HepG2 (cell line): ENCODE measurements at regions not wholly inside any gene's neighbourhood (a gene's known extent, or its start where the extent isn't known, plus 50 kb on each side); places are given as distances from the start of the nearest gene placed in this dataset.

Experiments used
- ATAC-seq: fragments of 200-7000 bp; cut with Tn5 transposase; 3 replicates; pipeline ENCODE4 v1.9.1; 2020; ENCODE audit warnings: mild to moderate bottlenecking, moderate library complexity
- BruUV-seq: library from RNA; stranded (reverse); fragments of 400-500 nt; replicated peaks from 2 replicates; lab custom pipeline; 2021; lab: Mats Ljungman, UMichigan
- CTCF ChIA-PET: fragments of 300-600 bp; formaldehyde crosslinking; extraction: SDS; loops from one replicate; lab custom pipeline; 2021; ENCODE audit warnings: low total read pairs, inconsistent platforms, low intra/inter-chr PET ratio; lab: Yijun Ruan, JAX
- POLR2A ChIA-PET: fragments of 350-600 bp; sonication (Branson Sonifier 250); formaldehyde crosslinking; loops from one replicate; lab custom pipeline; 2020; ENCODE audit warnings: antibody characterized with exemption, inconsistent platforms; lab: Yijun Ruan, JAX
- DNase-seq: peaks from one replicate; pipeline ENCODE4 v3.0.0-alpha.2; 2015; ENCODE audit warnings: low spot score
- FAIRE-seq: peaks from 3 replicates; lab custom pipeline; 2011; peaks lifted over from hg19 to GRCh38; lab: Jason Lieb, UNC
- H2AFZ ChIP-seq: one replicate; pipeline ENCODE4 v1.6.1; 2011; ENCODE audit warnings: low read length, inconsistent platforms
- H3K27ac ChIP-seq: fragments of 300-600 bp; 3 replicates; pipeline ENCODE4 v1.8.0; 2011; ENCODE audit warnings: mixed run types, mild to moderate bottlenecking, mixed read lengths, low read length, inconsistent platforms; ENCODE audit not compliant: insufficient read depth; ENCODE audit errors: extremely low read length
- H3K27me3 ChIP-seq, 2 experiments: fragments of 200-600 bp in 1 of 2; 2 replicates in 1 of 2; 3 replicates in 1 of 2; pipeline versions ENCODE4 v1.6.0 to v1.8.0; 2011; ENCODE audit warnings: low read length in 2 of 2, mild to moderate bottlenecking in 2 of 2, moderate library complexity in 2 of 2, inconsistent platforms in 1 of 2; ENCODE audit not compliant: insufficient read depth in 2 of 2, control insufficient read depth in 1 of 2
- H3K36me3 ChIP-seq, 2 experiments: fragments of 200-600 bp in 1 of 2; replicated peaks in 1 of 2; 2 replicates in 1 of 2; 3 replicates in 1 of 2; pipeline versions ENCODE4 v1.5.1 to v1.8.0; 2011; ENCODE audit warnings: low read length in 2 of 2, inconsistent platforms in 1 of 2; ENCODE audit not compliant: insufficient read depth in 2 of 2, control insufficient read depth in 1 of 2
- H3K4me1 ChIP-seq: 2 replicates; pipeline ENCODE4 v1.5.1; 2012; ENCODE audit warnings: low read length, inconsistent platforms; ENCODE audit not compliant: insufficient read depth
- H3K4me2 ChIP-seq: 2 replicates; pipeline ENCODE4 v1.6.0; 2011; ENCODE audit warnings: low read depth, low read length, inconsistent platforms
- H3K4me3 ChIP-seq, 3 experiments: fragments of 200-600 bp in 1 of 3; sonication (generic), shearing (Covaris generic) in 1 of 3; replicated peaks in 1 of 3; 2 replicates each; pipeline ENCODE4 v1.5.1; 2011 to 2016; ENCODE audit warnings: low read length in 3 of 3, inconsistent platforms in 2 of 3, low read depth in 2 of 3, mild to moderate bottlenecking in 2 of 3, control low read depth in 1 of 3, mixed read lengths in 1 of 3; ENCODE audit not compliant: insufficient read depth in 1 of 3
- H3K79me2 ChIP-seq: one replicate; pipeline ENCODE4 v1.6.1; 2011; ENCODE audit warnings: low read length, inconsistent platforms; ENCODE audit not compliant: insufficient read depth
- H3K9ac ChIP-seq: 2 replicates; pipeline ENCODE4 v1.6.0; 2011; ENCODE audit warnings: mild to moderate bottlenecking, low read depth, low read length, inconsistent platforms; ENCODE audit not compliant: insufficient read depth
- H3K9me3 ChIP-seq: 2 replicates; pipeline ENCODE4 v1.5.1; 2012; ENCODE audit warnings: mild to moderate bottlenecking, low read length
- H4K20me1 ChIP-seq: 2 replicates; pipeline ENCODE4 v1.6.0; 2011; ENCODE audit warnings: inconsistent platforms, mild to moderate bottlenecking, low read length, moderate library complexity; ENCODE audit not compliant: insufficient read depth
- CREBL2 ChIP-seq: sonication (generic); formaldehyde crosslinking; IDR thresholded peaks from 2 replicates; pipeline ENCODE4 v1.8.1; 2023; ENCODE audit warnings: missing genetic modification reagents, mild to moderate bottlenecking, borderline replicate concordance
- FOXM1 ChIP-seq: sonication (generic); formaldehyde crosslinking; IDR thresholded peaks from 2 replicates; pipeline ENCODE4 v1.5.0; 2020; ENCODE audit warnings: missing genetic modification reagents
- GZF1 ChIP-seq: sonication (generic); formaldehyde crosslinking; IDR thresholded peaks from 2 replicates; pipeline ENCODE4 v1.5.1; 2020; ENCODE audit warnings: mild to moderate bottlenecking, missing genetic modification reagents
- HHEX ChIP-seq: IDR thresholded peaks from 2 replicates; pipeline ENCODE4 v1.6.1; 2016; ENCODE audit warnings: control low read depth
- HNF4A ChIP-seq: sonication (generic); formaldehyde crosslinking; IDR thresholded peaks from 2 replicates; pipeline ENCODE4 v1.4.0; 2020; ENCODE audit warnings: missing genetic modification reagents
- JARID2 ChIP-seq: sonication (generic); formaldehyde crosslinking; IDR thresholded peaks from 2 replicates; pipeline ENCODE4 v1.8.1; 2023; ENCODE audit warnings: missing genetic modification reagents, inconsistent platforms; ENCODE audit not compliant: insufficient replicate concordance
- MNT ChIP-seq: fragments of 450-650 bp; IDR thresholded peaks from 2 replicates; pipeline ENCODE4 v1.6.1; 2016
- SALL1 ChIP-seq: sonication (generic); formaldehyde crosslinking; IDR thresholded peaks from 2 replicates; pipeline ENCODE4 v1.8.0; 2022; ENCODE audit warnings: mild to moderate bottlenecking, missing genetic modification reagents
- TFDP1 ChIP-seq: IDR thresholded peaks from 2 replicates; pipeline ENCODE4 v1.6.1; 2016; ENCODE audit warnings: missing compliant biosample characterization, missing genetic modification reagents, borderline replicate concordance
- ZMYM2 ChIP-seq: sonication (generic); formaldehyde crosslinking; IDR thresholded peaks from 2 replicates; pipeline ENCODE4 v1.8.0; 2022; ENCODE audit warnings: mild to moderate bottlenecking, missing genetic modification reagents
- ZNF225 ChIP-seq: sonication (generic); formaldehyde crosslinking; IDR thresholded peaks from 2 replicates; pipeline ENCODE4 v1.4.0; 2020; ENCODE audit warnings: mild to moderate bottlenecking, missing genetic modification reagents
- ZNF432 ChIP-seq: sonication (generic); formaldehyde crosslinking; IDR thresholded peaks from 2 replicates; pipeline ENCODE4 v1.5.0; 2020; ENCODE audit warnings: missing genetic modification reagents, mild to moderate bottlenecking, borderline replicate concordance
- ZNF510 ChIP-seq: sonication (generic); formaldehyde crosslinking; IDR thresholded peaks from 2 replicates; pipeline ENCODE4 v1.4.0; 2020; ENCODE audit warnings: low read depth, mild to moderate bottlenecking, missing genetic modification reagents
- ZNF839 ChIP-seq: sonication (generic); formaldehyde crosslinking; IDR thresholded peaks from 2 replicates; pipeline ENCODE4 v1.4.0; 2020; ENCODE audit warnings: missing genetic modification reagents, mild to moderate bottlenecking, borderline replicate concordance
- ZZZ3 ChIP-seq: sonication (generic); formaldehyde crosslinking; IDR thresholded peaks from 2 replicates; pipeline ENCODE4 v1.4.0; 2020; ENCODE audit warnings: missing genetic modification reagents, mild to moderate bottlenecking, borderline replicate concordance
- WGBS: methylation state at CpG from one replicate; pipeline ENCODE4 v1.1.6; 2017; ENCODE audit warnings: low lambda C conversion rate; 5-methylcytosine and 5-hydroxymethylcytosine counted together
- in situ Hi-C: cut with HindIII; loops from 2 replicates; pipeline ENCODE4 v1.10.0; 2017; ENCODE audit warnings: low pct_unique_long_range_greater_than_20kb; ENCODE audit not compliant: extremely low pct_ligation_motif_present
- intact Hi-C: fragments of 100-400 bp; cut with micrococcal nuclease; formaldehyde crosslinking; loops from one replicate; pipeline ENCODE4 v1.10.0; 2022; ENCODE audit not compliant: unreplicated experiment

GRCh38 chr12:23169696-23170013 lies 544.7 kb downstream of the ETNK1 start (continued):
- TF ChIP-seq JARID2: no peak

- ATAC-seq (no peak), DNase-seq (no peak), FAIRE-seq (no peak)
- no peaks in the 10 kb centered on the region for H3K4me1 ChIP-seq
- in situ Hi-C loops (no loop called here), intact Hi-C loops (no loop called here)
- H3K9ac ChIP-seq: no peak overlapping the region
- H3K79me2 ChIP-seq: no peaks in the 10 kb centered on the region
- no peaks in the 10 kb centered on the region for H3K27me3 ChIP-seq
- ChIA-PET CTCF (no interaction called here), POLR2A (no interaction called here)
- no peaks in the 10 kb centered on the region for H4K20me1 ChIP-seq
- no peaks in the 10 kb centered on the region for H3K36me3 ChIP-seq
- H3K4me3 ChIP-seq: no peak overlapping the region
- H3K4me2 ChIP-seq: no peak overlapping the region
- no peak overlapping the region for H2AFZ ChIP-seq
- BruUV-seq: no TSS peak
- no peak overlapping the region for H3K27ac ChIP-seq
- 0% methylated on average over 1 of the region's 1 CpG for WGBS
- no peaks in the 10 kb centered on the region for H3K9me3 ChIP-seq
- TF ChIP-seq FOXM1 (no peak), ZMYM2 (no peak), ZNF225 (CRISPR knock-in tag) (no peak), HNF4A (CRISPR knock-in tag) (no peak), HHEX (no peak), ZNF510 (CRISPR knock-in tag) (no peak), GZF1 (no peak), TFDP1 (CRISPR knock-in tag) (no peak), CREBL2 (CRISPR knock-in tag) (no peak), ZZZ3 (CRISPR knock-in tag) (no peak), ZNF839 (CRISPR knock-in tag) (no peak), MNT (no peak), ZNF432 (CRISPR knock-in tag) (no peak), SALL1 (CRISPR knock-in tag) (no peak)
Observed at GRCh38 chr12:23174917-23175316, 549.9 kb downstream of the ETNK1 start.
